T-helper 1 cell treated with Interleukin-12 subunit alpha and Interleukin-12 subunit beta and Interleukin-4 antibody, amounts not matched to agents 30 ng/mL and 1 ng/mL, for 36 hours (primary cell): ENCODE measurements at regions not wholly inside any gene's neighbourhood (a gene's known extent, or its start where the extent isn't known, plus 50 kb on each side); places are given as distances from the start of the nearest gene placed in this dataset.

Experiments
- intact Hi-C: fragments of 100-400 bp; cut with micrococcal nuclease; formaldehyde crosslinking; loops from one replicate; pipeline ENCODE4 v1.15.1; 2024

GRCh38 chr12:30829876-30830275, 75.1 kb upstream of the CAPRIN2 start:
- intact Hi-C loops = no loop called here

GRCh38 chr12:30828686-30829085, 73.9 kb upstream of the CAPRIN2 start:
- intact Hi-C loops = no loop called here

GRCh38 chr12:30827101-30828066, 72.6 kb upstream of the CAPRIN2 start:
- intact Hi-C loops = no loop called here

- intact Hi-C loops = no loop called here
Measured at GRCh38 chr12:30826276-30826675, 71.5 kb upstream of the CAPRIN2 start.

GRCh38 chr12:30825341-30825740, 70.6 kb upstream of the CAPRIN2 start:
- intact Hi-C loops = no loop called here

GRCh38 chr12:30824311-30824710, 69.6 kb upstream of the CAPRIN2 start:
- intact Hi-C loops = no loop called here

GRCh38 chr12:30823764-30824163, 69.0 kb upstream of the CAPRIN2 start:
- intact Hi-C loops = no loop called here

- intact Hi-C loops = no loop called here
Measured at GRCh38 chr12:30823156-30823699, 68.5 kb upstream of the CAPRIN2 start.

GRCh38 chr12:30822385-30823155, 67.8 kb upstream of the CAPRIN2 start:
- intact Hi-C loops = no loop called here

GRCh38 chr12:30820406-30820946, 65.7 kb upstream of the CAPRIN2 start:
- intact Hi-C loops = no loop called here

GRCh38 chr12:30818562-30818961, 63.8 kb upstream of the CAPRIN2 start:
- intact Hi-C loops = no loop called here

- intact Hi-C loops = no loop called here
Measured at GRCh38 chr12:30816742-30817465, 62.2 kb upstream of the CAPRIN2 start.

GRCh38 chr12:30814295-30814655, 59.5 kb upstream of the CAPRIN2 start:
- intact Hi-C loops = no loop called here

- intact Hi-C loops = no loop called here
Measured at GRCh38 chr12:30813525-30814294, 59.0 kb upstream of the CAPRIN2 start.

GRCh38 chr12:30811966-30812365, 57.2 kb upstream of the CAPRIN2 start:
- intact Hi-C loops = no loop called here

- intact Hi-C loops = no loop called here
Measured at GRCh38 chr12:30810918-30811317, 56.2 kb upstream of the CAPRIN2 start.

GRCh38 chr12:30807695-30808034, 52.9 kb upstream of the CAPRIN2 start:
- intact Hi-C loops = loop anchor here (1.0 to 10.0 kb wide), 6 partner anchors 53 to 1735 kb away; partner anchors contain the start of genes CAPRIN2 and IPO8

- intact Hi-C loops = loop anchor here (1.0 to 10.0 kb wide), 6 partner anchors 53 to 1735 kb away; partner anchors contain the start of genes CAPRIN2 and IPO8
Measured at GRCh38 chr12:30806989-30807694, 52.4 kb upstream of the CAPRIN2 start.

GRCh38 chr12:30805959-30806358, 51.2 kb upstream of the CAPRIN2 start:
- intact Hi-C loops = loop anchor here (5.0 to 10.0 kb wide), 2 partner anchors 1491 to 1734 kb away; no protein-coding TSS in a partner anchor
